Trophoblast cell (in vitro differentiated cells and primary cell): ENCODE measurements at regions not wholly inside any gene's neighbourhood (a gene's known extent, or its start where the extent isn't known, plus 50 kb on each side); places are given as distances from the start of the nearest gene placed in this dataset.

Experiments
- DNase-seq, 2 donors: peaks; one replicate each; pipeline ENCODE4 v3.0.0-alpha.2; 2016
- H2AFZ ChIP-seq: 2 replicates; pipeline ENCODE4 v1.6.1; 2013; ENCODE audit warnings: low read length, moderate library complexity, mild to moderate bottlenecking; ENCODE audit not compliant: insufficient read depth, poor library complexity
- H2AK5ac ChIP-seq: 2 replicates; pipeline ENCODE4 v1.6.1; 2013; ENCODE audit warnings: mild to moderate bottlenecking, low read length
- H2BK120ac ChIP-seq: 2 replicates; pipeline ENCODE4 v1.6.1; 2013; ENCODE audit warnings: low read length, mild to moderate bottlenecking, moderate library complexity; ENCODE audit not compliant: insufficient read depth, poor library complexity
- H2BK12ac ChIP-seq: 2 replicates; pipeline ENCODE4 v1.6.1; 2013; ENCODE audit warnings: mild to moderate bottlenecking, low read length, moderate library complexity
- H2BK5ac ChIP-seq: 2 replicates; pipeline ENCODE4 v1.6.1; 2013; ENCODE audit warnings: low read length, low read depth, moderate library complexity, mild to moderate bottlenecking; ENCODE audit not compliant: poor library complexity
- H3K14ac ChIP-seq: 2 replicates; pipeline ENCODE4 v1.6.1; 2013; ENCODE audit warnings: mild to moderate bottlenecking, low read length
- H3K18ac ChIP-seq: 2 replicates; pipeline ENCODE4 v1.6.1; 2013; ENCODE audit warnings: mild to moderate bottlenecking, low read length
- H3K23ac ChIP-seq: 2 replicates; pipeline ENCODE4 v1.6.1; 2013; ENCODE audit warnings: low read length
- H3K27ac ChIP-seq: 2 replicates; pipeline ENCODE4 v1.5.1; 2013; ENCODE audit warnings: low read depth, mild to moderate bottlenecking, inconsistent platforms, low read length, moderate library complexity
- H3K27me3 ChIP-seq: 2 replicates; pipeline ENCODE4 v1.6.1; 2013; ENCODE audit warnings: inconsistent platforms, mild to moderate bottlenecking, low read length, moderate library complexity; ENCODE audit not compliant: insufficient read depth
- H3K36me3 ChIP-seq, 2 experiments: 1 replicate in 1 of 2; 2 replicates in 1 of 2; pipeline ENCODE4 v1.6.1; 2013; ENCODE audit warnings: low read length in 2 of 2, mild to moderate bottlenecking in 2 of 2, moderate library complexity in 1 of 2; ENCODE audit not compliant: insufficient read depth in 2 of 2, control insufficient read depth in 1 of 2
- H3K4ac ChIP-seq: 2 replicates; pipeline ENCODE4 v1.6.1; 2013; ENCODE audit warnings: low read depth, mild to moderate bottlenecking, low read length, moderate library complexity
- H3K4me1 ChIP-seq, 2 experiments: 1 replicate in 1 of 2; 2 replicates in 1 of 2; pipeline ENCODE4 v1.6.1; 2013; ENCODE audit warnings: low read length in 2 of 2, mild to moderate bottlenecking in 2 of 2, moderate library complexity in 1 of 2; ENCODE audit not compliant: insufficient read depth in 2 of 2, control insufficient read depth in 1 of 2
- H3K4me2 ChIP-seq: 2 replicates; pipeline ENCODE4 v1.6.1; 2013; ENCODE audit warnings: inconsistent platforms, mild to moderate bottlenecking, low read length, moderate library complexity
- H3K4me3 ChIP-seq: 2 replicates; pipeline ENCODE4 v1.5.1; 2013; ENCODE audit warnings: mild to moderate bottlenecking, low read depth, low read length, inconsistent platforms
- H3K79me1 ChIP-seq: one replicate; pipeline ENCODE4 v1.6.1; 2013; ENCODE audit warnings: low read length
- H3K79me2 ChIP-seq: 2 replicates; pipeline ENCODE4 v1.6.1; 2013; ENCODE audit warnings: low read length, mild to moderate bottlenecking; ENCODE audit not compliant: control insufficient read depth, insufficient read depth, poor library complexity
- H3K9ac ChIP-seq: 2 replicates; pipeline ENCODE4 v1.6.1; 2013; ENCODE audit warnings: mild to moderate bottlenecking, low read length
- H3K9me3 ChIP-seq: 2 replicates; pipeline ENCODE4 v1.6.1; 2013; ENCODE audit warnings: low read depth, mild to moderate bottlenecking, control low read depth, inconsistent platforms, low read length; ENCODE audit not compliant: insufficient read depth
- H4K12ac ChIP-seq: 2 replicates; pipeline ENCODE4 v1.6.1; 2013; ENCODE audit warnings: low read depth, mild to moderate bottlenecking, low read length, moderate library complexity
- H4K8ac ChIP-seq: 2 replicates; pipeline ENCODE4 v1.6.1; 2013; ENCODE audit warnings: low read depth, mild to moderate bottlenecking, low read length, moderate library complexity
- H4K91ac ChIP-seq: one replicate; pipeline ENCODE4 v1.6.1; 2013; ENCODE audit warnings: low read depth, mild to moderate bottlenecking, low read length, moderate library complexity
- WGBS: extraction: QIAGEN DNeasy Blood & Tissue Kit; methylation state at CpG from one replicate; pipeline ENCODE4 v1.1.7; 2013; ENCODE audit warnings: missing lambda C conversion rate; ENCODE audit not compliant: insufficient read length, insufficient coverage; ENCODE audit errors: extremely low coverage; 5-methylcytosine and 5-hydroxymethylcytosine counted together

DNA sequence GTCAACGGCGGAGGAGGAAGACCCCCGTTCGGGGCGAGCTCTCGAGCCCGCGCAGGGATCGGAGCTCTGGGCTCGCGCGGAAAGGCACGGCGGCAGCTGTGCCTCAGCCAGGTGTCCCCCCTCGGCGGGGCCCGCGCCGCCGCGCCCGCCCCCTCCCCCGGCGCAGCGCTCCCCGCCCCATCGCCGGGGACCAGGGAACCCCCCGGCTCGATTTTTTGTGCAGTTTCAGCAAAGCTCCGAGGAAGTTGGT lies 110.0 kb downstream of the KCNRG start:
- Histone ChIP-seq H2BK12ac (no peak overlapping the region), H3K4me3 (peak overlapping the region; percentile 98), H2AK5ac (no peak overlapping the region), H4K91ac (no peak overlapping the region), H3K4ac (no peak overlapping the region), H3K4me1 (peaks cover 17 to 24% of the 10 kb centered on the region in 2 experiments), H3K9ac (no peak overlapping the region), H3K79me1 (peaks cover 16% of the 10 kb centered on the region), H4K12ac (no peak overlapping the region), H2BK120ac (no peak overlapping the region), H4K8ac (peak overlapping the region; percentile 72), H3K27ac (no peak overlapping the region), H3K9me3 (peaks cover 2% of the 10 kb centered on the region), H2AFZ (peak overlapping the region; percentile 93), H3K23ac (no peak overlapping the region), H3K27me3 (peaks cover 50% of the 10 kb centered on the region), H3K36me3 (no peaks in the 10 kb centered on the region), H3K79me2 (peaks cover 11% of the 10 kb centered on the region), H3K4me2 (peak overlapping the region; percentile 81), H2BK5ac (no peak overlapping the region), H3K14ac (no peak overlapping the region), H3K18ac (no peak overlapping the region)
- WGBS = no CpG with 5 or more reads among the region's 31 CpGs
- no peak for DNase-seq

DNA sequence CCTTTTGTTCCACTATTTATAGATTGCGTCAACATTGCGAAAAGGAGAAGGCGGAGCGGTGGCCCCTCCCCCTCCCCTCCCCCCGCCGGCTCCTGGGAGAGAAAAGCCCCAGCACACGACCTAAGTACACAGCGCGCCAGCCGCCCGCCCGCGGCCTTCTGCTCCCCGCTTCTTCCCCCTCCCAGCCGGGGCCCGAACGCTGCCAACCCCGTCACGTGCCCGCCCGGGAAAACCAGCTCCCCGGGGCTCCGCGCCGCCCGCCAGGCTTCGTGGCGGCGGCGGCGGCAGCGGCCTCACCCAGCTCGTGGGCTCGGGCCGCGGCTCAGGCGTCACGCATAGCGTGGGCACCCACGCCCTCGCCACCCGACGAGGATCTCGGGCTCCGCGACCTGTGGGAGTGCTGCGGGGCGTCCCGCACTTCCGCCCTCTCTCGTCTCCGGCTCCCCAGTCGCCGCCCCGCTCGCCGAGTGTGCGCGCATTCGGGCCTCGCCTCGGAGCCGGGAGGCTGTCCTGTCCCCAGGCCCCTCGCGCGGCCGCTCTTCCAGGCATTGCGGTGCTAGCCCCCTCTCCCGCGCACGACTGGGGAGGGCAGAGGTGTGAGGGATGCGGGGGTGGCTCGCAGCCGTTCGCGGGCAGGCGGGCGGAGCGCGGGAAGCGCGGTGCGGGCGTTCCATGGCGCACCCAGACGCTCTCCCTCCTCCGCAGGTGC lies 110.5 kb downstream of the KCNRG start:
- Histone ChIP-seq H2BK120ac (peak overlapping the region; percentile 63), H3K4me3 (peak overlapping the region; percentile 98), H3K27ac (no peak overlapping the region), H2AFZ (peak overlapping the region; percentile 67), H4K91ac (no peak overlapping the region), H4K12ac (peak overlapping the region; percentile 32), H2BK5ac (no peak overlapping the region), H2AK5ac (no peak overlapping the region), H3K36me3 (no peaks in the 10 kb centered on the region), H3K79me2 (peaks cover 11% of the 10 kb centered on the region), H3K23ac (no peak overlapping the region), H2BK12ac (no peak overlapping the region), H3K9ac (peak overlapping the region; percentile 21), H4K8ac (peak overlapping the region; percentile 89), H3K4me2 (peak overlapping the region; percentile 81), H3K4ac (no peak overlapping the region), H3K9me3 (peaks cover 2% of the 10 kb centered on the region), H3K4me1 (peaks cover 17 to 28% of the 10 kb centered on the region in 2 experiments), H3K79me1 (peaks cover 16% of the 10 kb centered on the region), H3K14ac (peak overlapping the region; percentile 65), H3K27me3 (peaks cover 55% of the 10 kb centered on the region), H3K18ac (peak overlapping the region; percentile 85)
- peak; percentile 66 to 68 for DNase-seq
- WGBS = no CpG with 5 or more reads among the region's 87 CpGs

DNA sequence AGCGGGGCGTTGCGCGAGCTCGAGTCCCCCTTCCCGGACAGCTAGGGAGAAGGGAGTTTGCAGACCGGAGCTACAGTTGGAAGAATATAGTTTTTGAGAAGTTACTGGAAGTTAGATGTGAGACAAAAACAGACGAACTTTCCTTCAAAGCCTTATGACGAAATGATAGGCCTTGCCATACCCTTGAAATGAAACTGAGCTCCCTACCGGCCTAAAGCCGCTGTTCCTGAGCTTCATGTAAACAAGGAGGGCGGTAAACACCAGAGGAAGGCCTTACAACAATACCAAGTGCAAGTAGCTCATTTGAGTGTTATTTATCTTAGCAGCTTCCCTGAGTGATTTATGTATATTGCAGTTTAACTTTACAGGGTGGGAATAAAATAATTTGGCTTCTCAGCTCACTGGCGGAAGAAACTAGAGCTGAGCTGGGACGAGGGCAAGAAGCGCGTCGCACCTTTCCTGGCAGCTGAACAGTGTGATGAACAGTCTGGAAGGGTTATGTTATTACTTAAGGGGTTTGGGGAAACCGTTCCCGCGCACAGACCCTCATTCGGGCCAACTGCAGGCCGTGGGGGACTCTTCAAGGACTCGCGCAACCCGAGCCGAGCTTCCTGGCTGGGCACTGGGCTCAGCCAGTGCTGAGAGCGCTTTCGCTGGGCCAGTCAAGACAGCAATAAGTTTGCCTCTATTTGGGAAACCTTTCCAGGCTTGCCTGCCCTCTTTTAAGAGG lies 111.2 kb downstream of the KCNRG start:
- WGBS = no CpG with 5 or more reads among the region's 28 CpGs

DNA sequence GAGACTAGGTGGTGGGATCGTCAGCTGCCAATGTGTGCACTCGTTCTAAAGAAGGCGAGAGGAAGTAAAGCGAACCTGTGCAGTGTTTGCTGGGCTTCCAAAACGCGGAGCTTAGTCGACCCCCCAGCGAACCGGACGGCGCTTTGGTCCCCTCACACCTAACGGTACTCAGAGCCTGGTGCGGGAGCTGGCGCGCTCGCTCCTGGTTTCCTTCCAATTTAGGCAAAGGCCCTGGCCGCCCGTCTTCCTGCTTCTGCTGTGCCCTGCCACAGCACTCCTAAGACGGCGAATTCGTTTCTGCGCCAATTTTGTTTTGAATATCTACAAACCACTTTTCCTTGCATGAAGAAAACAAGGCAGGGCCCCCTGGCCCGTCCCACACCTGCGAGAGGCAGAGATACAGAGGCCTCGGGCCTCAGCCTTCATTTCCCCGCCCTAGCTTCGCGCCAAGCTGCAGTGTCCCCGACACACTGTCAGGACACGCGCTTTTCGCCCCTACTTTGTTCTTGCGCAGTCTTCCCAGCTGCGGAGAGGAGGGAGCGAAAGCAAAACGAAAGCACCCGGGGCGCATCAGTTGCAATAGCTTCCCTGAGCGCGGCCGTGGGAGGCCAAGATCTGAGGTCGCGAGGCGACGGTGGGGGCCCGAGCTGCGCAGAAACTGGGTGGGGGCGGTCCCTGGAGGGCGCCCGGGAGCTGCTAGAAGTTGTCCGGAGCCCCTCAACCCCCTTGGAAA lies 111.9 kb downstream of the KCNRG start:
- Histone ChIP-seq H2BK12ac (no peak overlapping the region), H3K4me2 (peak overlapping the region; percentile 44), H4K91ac (no peak overlapping the region), H4K12ac (no peak overlapping the region), H3K23ac (no peak overlapping the region), H3K4me3 (no peak overlapping the region), H3K9me3 (peaks cover 2% of the 10 kb centered on the region), H2AFZ (peak overlapping the region; percentile 30), H3K14ac (no peak overlapping the region), H3K27me3 (peaks cover 61% of the 10 kb centered on the region), H2BK5ac (no peak overlapping the region), H2BK120ac (no peak overlapping the region), H4K8ac (no peak overlapping the region), H3K4ac (no peak overlapping the region), H3K79me2 (peaks cover 11% of the 10 kb centered on the region), H2AK5ac (no peak overlapping the region), H3K4me1 (peaks cover 17 to 28% of the 10 kb centered on the region in 2 experiments), H3K18ac (no peak overlapping the region), H3K36me3 (no peaks in the 10 kb centered on the region), H3K9ac (no peak overlapping the region), H3K79me1 (peaks cover 16% of the 10 kb centered on the region), H3K27ac (no peak overlapping the region)
- DNase-seq = peak in 1 of 2 donors; percentile 7
- WGBS = no CpG with 5 or more reads among the region's 51 CpGs

More for the DNA sequence above, 111.2 kb downstream of the KCNRG start:
- Histone ChIP-seq H4K8ac (no peak overlapping the region), H4K12ac (no peak overlapping the region), H3K9ac (no peak overlapping the region), H3K9me3 (peaks cover 2% of the 10 kb centered on the region), H2BK5ac (no peak overlapping the region), H3K27me3 (peaks cover 61% of the 10 kb centered on the region), H4K91ac (no peak overlapping the region), H3K79me1 (peaks cover 16% of the 10 kb centered on the region), H3K4me1 (peaks cover 17 to 28% of the 10 kb centered on the region in 2 experiments), H3K18ac (no peak overlapping the region), H2BK12ac (no peak overlapping the region), H2AK5ac (no peak overlapping the region), H2BK120ac (no peak overlapping the region), H3K14ac (no peak overlapping the region), H3K4ac (no peak overlapping the region), H2AFZ (no peak overlapping the region), H3K4me3 (peak overlapping the region; percentile 98), H3K36me3 (no peaks in the 10 kb centered on the region), H3K4me2 (peak overlapping the region; percentile 81), H3K79me2 (peaks cover 11% of the 10 kb centered on the region), H3K23ac (no peak overlapping the region), H3K27ac (no peak overlapping the region)
- DNase-seq = peak; percentile 21 to 47
